ENCODE measurements at regions not wholly inside any gene's neighbourhood (a gene's known extent, or its start where the extent isn't known, plus 50 kb on each side); places are given as distances from the start of the nearest gene placed in this dataset.

- TF ChIP-seq CTCF (IDR thresholded peaks at IDR 0.05): no peak
- no peak for TF ChIP-seq EP300 (IDR thresholded peaks at IDR 0.05)
Measured at GRCh38 chr2:238747114-238747513, 100.8 kb upstream of the TWIST2 start.

Data from tibial nerve (tissue), 4 donors.